ENCODE measurements at regions not wholly inside any gene's neighbourhood (a gene's known extent, or its start where the extent isn't known, plus 50 kb on each side); places are given as distances from the start of the nearest gene placed in this dataset.

- TF ChIP-seq POLR2A (IDR thresholded peaks at IDR 0.05; ENCODE audit: low read length) (no peak), GATA1 (IDR thresholded peaks at IDR 0.05; ENCODE audit: low read depth, low read length) (no peak)
Measured at GRCh38 chr14:84036840-84037239, 1493.1 kb upstream of the FLRT2 start.

All from erythroblast (primary cell).